Activated naive CD8-positive, alpha-beta T cell treated with anti-CD3 and anti-CD28 coated beads, Interleukin-2, amount 10 ng/mL, durations not matched to agents 7 days and 5 days (primary cell): ENCODE measurements at regions not wholly inside any gene's neighbourhood (a gene's known extent, or its start where the extent isn't known, plus 50 kb on each side); places are given as distances from the start of the nearest gene placed in this dataset.

ENCODE experiments used
- ATAC-seq: fragments of 150-1000 bp; cut with Tn5 transposase; one replicate; pipeline ENCODE4 v1.10.0; 2021; ENCODE audit warnings: low read depth, moderate library complexity
- POLR2A ChIA-PET: fragments of 350-600 bp; sonication (Branson Sonifier 250); formaldehyde crosslinking; loops from one replicate; lab custom pipeline; 2021; ENCODE audit warnings: antibody characterized with exemption; lab: Charles Lee
- DNase-seq: peaks from one replicate; pipeline ENCODE4 v3.0.0; 2021
- H3K27ac Mint-ChIP-seq: one replicate; pipeline ENCODE4 v1.8.0; 2022; ENCODE audit warnings: mild to moderate bottlenecking, mixed read lengths
- H3K27me3 Mint-ChIP-seq: one replicate; pipeline ENCODE4 v1.8.0; 2022; ENCODE audit warnings: mild to moderate bottlenecking, moderate library complexity, mixed read lengths
- H3K36me3 Mint-ChIP-seq: one replicate; pipeline ENCODE4 v1.8.0; 2021; ENCODE audit warnings: mild to moderate bottlenecking, mixed read lengths
- H3K4me1 Mint-ChIP-seq: one replicate; pipeline ENCODE4 v1.8.0; 2021; ENCODE audit warnings: mixed read lengths
- H3K4me3 Mint-ChIP-seq: one replicate; pipeline ENCODE4 v1.8.0; 2022; ENCODE audit warnings: mild to moderate bottlenecking, moderate library complexity, mixed read lengths
- H3K9me3 Mint-ChIP-seq: one replicate; pipeline ENCODE4 v1.8.0; 2021; ENCODE audit warnings: mixed read lengths

- Mint-ChIP-seq H3K36me3 (peaks cover 46% of the 10 kb centered on the region), H3K9me3 (peaks cover 39% of the 10 kb centered on the region), H3K4me1 (peaks cover 16% of the 10 kb centered on the region), H3K4me3 (no peak overlapping the region), H3K27ac (no peak overlapping the region), H3K27me3 (no peaks in the 10 kb centered on the region)
- no peak for DNase-seq
- POLR2A ChIA-PET = no interaction called here
- ATAC-seq = no peak
Observed at GRCh38 chr14:65900164-65900563, 487.6 kb downstream of the FUT8 start.

GRCh38 chr14:65901595-65901994, 489.1 kb downstream of the FUT8 start:
- ATAC-seq (no peak), DNase-seq (no peak)
- Mint-ChIP-seq H3K27me3 (no peaks in the 10 kb centered on the region), H3K27ac (no peak overlapping the region), H3K4me3 (no peak overlapping the region), H3K9me3 (peaks cover 34% of the 10 kb centered on the region), H3K4me1 (peaks cover 17% of the 10 kb centered on the region), H3K36me3 (peaks cover 39% of the 10 kb centered on the region)
- POLR2A ChIA-PET = no interaction called here

- ATAC-seq (no peak), DNase-seq (no peak)
- POLR2A ChIA-PET = interaction anchor here (1.0 to 1.9 kb wide), 2 partner anchors 23 to 58 kb away, joined by 4 to 5 read pairs; no protein-coding TSS in a partner anchor
- Mint-ChIP-seq H3K4me1 (peaks cover 25% of the 10 kb centered on the region), H3K27me3 (no peaks in the 10 kb centered on the region), H3K36me3 (peaks cover 28% of the 10 kb centered on the region), H3K4me3 (no peak overlapping the region), H3K27ac (no peak overlapping the region), H3K9me3 (peaks cover 19% of the 10 kb centered on the region)
Observed at GRCh38 chr14:65904988-65905387, 492.5 kb downstream of the FUT8 start.

- POLR2A ChIA-PET = interaction anchor here (1.9 kb wide), 1 partner anchor 22 kb away, joined by 5 read pairs; no protein-coding TSS in a partner anchor
- H3K27ac Mint-ChIP-seq = no peak overlapping the region
- peaks cover 8% of the 10 kb centered on the region for H3K9me3 Mint-ChIP-seq
- no peak overlapping the region for H3K4me3 Mint-ChIP-seq
- H3K27me3 Mint-ChIP-seq = no peaks in the 10 kb centered on the region
- peaks cover 21% of the 10 kb centered on the region for H3K4me1 Mint-ChIP-seq
- ATAC-seq = no peak
- DNase-seq = no peak
- H3K36me3 Mint-ChIP-seq = peaks cover 16% of the 10 kb centered on the region
Observed at GRCh38 chr14:65906344-65906743, 493.8 kb downstream of the FUT8 start.

GRCh38 chr14:65906948-65907347, 494.4 kb downstream of the FUT8 start:
- Mint-ChIP-seq H3K27ac (no peak overlapping the region), H3K4me1 (peaks cover 22% of the 10 kb centered on the region), H3K36me3 (peaks cover 15% of the 10 kb centered on the region), H3K27me3 (no peaks in the 10 kb centered on the region), H3K9me3 (peaks cover 5% of the 10 kb centered on the region), H3K4me3 (no peak overlapping the region)
- no peak for ATAC-seq
- POLR2A ChIA-PET = interaction anchor here (0.5 kb wide), 1 partner anchor 41 kb away, joined by 3 read pairs; no protein-coding TSS in a partner anchor
- DNase-seq = no peak

GRCh38 chr14:65910108-65910786, 497.7 kb downstream of the FUT8 start:
- POLR2A ChIA-PET = no interaction called here
- no peak overlapping the region for H3K27ac Mint-ChIP-seq
- peaks cover 23% of the 10 kb centered on the region for H3K4me1 Mint-ChIP-seq
- H3K4me3 Mint-ChIP-seq = no peak overlapping the region
- peaks cover 3% of the 10 kb centered on the region for H3K9me3 Mint-ChIP-seq
- DNase-seq (no peak), ATAC-seq (no peak)
- peaks cover 17% of the 10 kb centered on the region for H3K36me3 Mint-ChIP-seq
- no peaks in the 10 kb centered on the region for H3K27me3 Mint-ChIP-seq

- no peak overlapping the region for H3K4me3 Mint-ChIP-seq
- POLR2A ChIA-PET = interaction anchor here (0.7 to 1.1 kb wide), 2 partner anchors 13 to 619 kb away, joined by 3 to 4 read pairs; no protein-coding TSS in a partner anchor
- peaks cover 30% of the 10 kb centered on the region for H3K36me3 Mint-ChIP-seq
- H3K9me3 Mint-ChIP-seq = peaks cover 10% of the 10 kb centered on the region
- H3K27me3 Mint-ChIP-seq = no peaks in the 10 kb centered on the region
- peaks cover 32% of the 10 kb centered on the region for H3K4me1 Mint-ChIP-seq
- DNase-seq (no peak), ATAC-seq (peak; percentile 60)
- no peak overlapping the region for H3K27ac Mint-ChIP-seq
Observed at GRCh38 chr14:65915125-65915524, 502.6 kb downstream of the FUT8 start.

- Mint-ChIP-seq H3K36me3 (peaks cover 30% of the 10 kb centered on the region), H3K9me3 (peaks cover 10% of the 10 kb centered on the region), H3K4me1 (peaks cover 32% of the 10 kb centered on the region), H3K27me3 (no peaks in the 10 kb centered on the region), H3K4me3 (no peak overlapping the region), H3K27ac (no peak overlapping the region)
- ATAC-seq = no peak
- POLR2A ChIA-PET = interaction anchor here (0.6 kb wide), 1 partner anchor 583 kb away, joined by 3 read pairs; no protein-coding TSS in a partner anchor
- no peak for DNase-seq
Observed at GRCh38 chr14:65916055-65916454, 503.5 kb downstream of the FUT8 start.

- H3K27ac Mint-ChIP-seq = no peak overlapping the region
- ATAC-seq (no peak), DNase-seq (no peak)
- peaks cover 9% of the 10 kb centered on the region for H3K9me3 Mint-ChIP-seq
- H3K4me3 Mint-ChIP-seq = no peak overlapping the region
- H3K4me1 Mint-ChIP-seq = peaks cover 36% of the 10 kb centered on the region
- H3K36me3 Mint-ChIP-seq = peaks cover 22% of the 10 kb centered on the region
- H3K27me3 Mint-ChIP-seq = no peaks in the 10 kb centered on the region
- POLR2A ChIA-PET = no interaction called here
Observed at GRCh38 chr14:65920996-65921395, 508.5 kb downstream of the FUT8 start.

- POLR2A ChIA-PET = no interaction called here
- peaks cover 41% of the 10 kb centered on the region for H3K4me1 Mint-ChIP-seq
- no peak for ATAC-seq
- peaks cover 3% of the 10 kb centered on the region for H3K9me3 Mint-ChIP-seq
- DNase-seq = no peak
- H3K27ac Mint-ChIP-seq = no peak overlapping the region
- peaks cover 16% of the 10 kb centered on the region for H3K36me3 Mint-ChIP-seq
- no peaks in the 10 kb centered on the region for H3K27me3 Mint-ChIP-seq
- H3K4me3 Mint-ChIP-seq = no peak overlapping the region
Observed at GRCh38 chr14:65922142-65922541, 509.6 kb downstream of the FUT8 start.

GRCh38 chr14:65926504-65926903, 514.0 kb downstream of the FUT8 start:
- DNase-seq (no peak), ATAC-seq (no peak)
- Mint-ChIP-seq H3K9me3 (peaks cover 3% of the 10 kb centered on the region), H3K4me1 (peaks cover 60% of the 10 kb centered on the region), H3K27ac (peak overlapping the region; percentile 94), H3K4me3 (peak overlapping the region; percentile 65), H3K36me3 (peaks cover 14% of the 10 kb centered on the region), H3K27me3 (no peaks in the 10 kb centered on the region)
- POLR2A ChIA-PET = interaction anchor here (0.7 to 3.9 kb wide), 12 partner anchors 15 to 623 kb away, joined by 3 to 64 read pairs (median 18); no protein-coding TSS in a partner anchor

GRCh38 chr14:65926935-65927700, 514.6 kb downstream of the FUT8 start:
- Mint-ChIP-seq H3K27ac (peak overlapping the region; percentile 94), H3K27me3 (no peaks in the 10 kb centered on the region), H3K9me3 (peaks cover 3% of the 10 kb centered on the region), H3K4me3 (peak overlapping the region; percentile 65), H3K4me1 (peaks cover 62% of the 10 kb centered on the region), H3K36me3 (peaks cover 20% of the 10 kb centered on the region)
- no peak for DNase-seq
- peak; percentile 15 for ATAC-seq
- POLR2A ChIA-PET = interaction anchor here (0.7 to 3.9 kb wide), 18 partner anchors 11 to 624 kb away, joined by 3 to 64 read pairs (median 6); no protein-coding TSS in a partner anchor

GRCh38 chr14:65927931-65928356, 515.4 kb downstream of the FUT8 start:
- POLR2A ChIA-PET = interaction anchor here (0.7 to 3.9 kb wide), 19 partner anchors 10 to 625 kb away, joined by 3 to 64 read pairs (median 5); no protein-coding TSS in a partner anchor
- peak overlapping the region; percentile 65 for H3K4me3 Mint-ChIP-seq
- DNase-seq = peak; percentile 78
- H3K36me3 Mint-ChIP-seq = peaks cover 23% of the 10 kb centered on the region
- peak; percentile 95 for ATAC-seq
- no peaks in the 10 kb centered on the region for H3K27me3 Mint-ChIP-seq
- H3K27ac Mint-ChIP-seq = peak overlapping the region; percentile 94
- H3K4me1 Mint-ChIP-seq = peaks cover 60% of the 10 kb centered on the region
- H3K9me3 Mint-ChIP-seq = peaks cover 7% of the 10 kb centered on the region
